NCI-H146 treated with DMSO at 0.1 percent for 48 hours (cell line): ENCODE measurements at regions not wholly inside any gene's neighbourhood (a gene's known extent, or its start where the extent isn't known, plus 50 kb on each side); places are given as distances from the start of the nearest gene placed in this dataset.

Experiments used
- DNase-seq: peaks from one replicate; lab custom pipeline; 2025; ENCODE audit not compliant: unreplicated experiment; lab: John Stamatoyannopoulos, UW

DNA sequence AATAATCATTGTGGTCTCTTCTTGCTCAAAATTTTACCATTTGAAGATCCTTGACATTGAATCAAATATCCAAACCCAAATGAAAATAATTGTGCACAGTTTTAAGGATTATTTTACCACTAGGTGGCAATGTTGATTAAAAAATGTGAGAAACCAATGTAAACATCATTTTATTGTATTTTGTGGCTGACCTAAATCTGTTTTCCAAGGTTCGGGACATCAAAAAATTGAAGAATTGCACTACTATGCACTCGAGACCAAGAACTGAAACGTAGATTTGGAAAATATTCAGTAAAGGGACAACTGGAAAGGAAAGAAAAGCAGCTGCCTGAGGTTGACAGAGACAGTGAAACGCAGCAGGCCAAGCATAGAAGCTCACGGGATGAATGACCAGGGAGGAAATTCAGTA lies 259.3 kb downstream of the SNX13 start:
- no peak for DNase-seq

DNA sequence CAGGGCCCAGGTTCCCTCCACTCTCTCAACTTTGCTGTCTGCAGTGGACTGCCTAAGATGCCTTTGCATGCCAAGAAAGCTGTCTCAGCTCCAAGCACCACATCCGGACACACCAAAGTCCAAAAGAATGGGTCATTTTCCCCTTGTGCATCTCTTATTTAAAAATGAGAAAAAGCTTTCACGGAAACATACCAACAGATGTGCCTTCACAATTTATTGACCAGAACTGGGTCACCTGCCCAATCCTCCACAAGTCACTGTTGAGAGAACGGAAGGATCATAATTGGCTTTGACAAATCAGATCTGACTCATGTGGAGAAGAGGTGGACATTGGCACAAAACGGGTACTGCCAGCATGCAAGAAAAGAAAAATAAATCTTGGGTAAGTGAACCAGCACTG lies 258.3 kb downstream of the SNX13 start:
- DNase-seq = no peak

DNA sequence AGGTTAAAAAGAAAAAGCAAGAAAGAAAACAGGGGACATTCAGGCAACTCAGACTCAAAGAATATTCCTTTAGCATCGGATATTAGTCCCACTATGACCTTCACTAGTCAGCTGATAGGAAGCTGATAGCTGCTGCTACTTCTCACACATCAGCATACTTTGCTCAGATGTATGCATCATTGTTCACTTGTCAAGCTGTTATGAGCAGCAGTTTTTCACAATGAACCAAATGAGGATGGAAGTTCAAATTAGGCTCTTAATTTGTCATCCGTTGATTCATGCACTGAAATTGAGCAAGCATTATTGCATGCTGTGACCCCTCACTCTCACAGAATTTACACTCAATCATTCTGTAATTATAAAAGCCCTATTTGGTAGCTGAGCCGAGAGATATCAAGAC lies 257.7 kb downstream of the SNX13 start:
- DNase-seq = peak; percentile 8

DNA sequence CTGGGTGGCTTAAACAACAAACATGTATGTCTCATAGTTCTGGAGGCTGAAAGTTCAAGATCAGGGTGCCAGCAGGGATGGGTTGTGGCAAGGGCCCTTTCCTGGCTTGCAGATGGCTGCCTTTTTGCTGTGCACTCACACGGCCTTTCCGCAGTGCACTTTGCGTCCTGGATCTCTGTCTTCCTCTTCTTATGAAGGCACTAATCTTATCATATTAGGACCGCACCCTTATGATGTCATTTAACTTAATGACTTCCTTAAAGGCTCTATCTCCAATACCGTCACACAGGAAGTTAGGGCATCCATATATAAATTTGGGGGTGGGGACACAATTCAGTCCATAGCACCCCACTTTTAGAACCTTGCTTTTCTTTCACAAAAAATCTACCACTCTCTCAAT lies 255.2 kb downstream of the SNX13 start:
- DNase-seq = no peak

DNA sequence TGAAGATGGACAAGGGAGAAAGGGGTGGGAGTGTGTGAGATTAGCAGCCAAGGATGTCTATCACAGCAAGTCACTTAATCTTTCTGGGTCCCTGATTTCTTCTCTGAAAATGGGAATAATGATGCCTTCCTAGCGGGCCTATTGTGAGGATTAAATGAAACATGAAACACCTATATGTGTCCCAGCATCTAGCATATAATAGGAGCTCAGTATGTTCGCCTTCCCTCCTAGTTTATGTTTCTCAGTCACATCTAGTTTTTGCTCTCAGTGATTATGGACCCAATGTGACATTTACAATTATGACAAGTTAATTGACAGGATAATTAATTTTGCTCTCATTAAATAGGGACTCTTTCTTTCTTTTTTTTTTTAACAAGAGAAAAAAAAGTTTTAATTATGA lies 252.9 kb downstream of the SNX13 start:
- no peak for DNase-seq

DNA sequence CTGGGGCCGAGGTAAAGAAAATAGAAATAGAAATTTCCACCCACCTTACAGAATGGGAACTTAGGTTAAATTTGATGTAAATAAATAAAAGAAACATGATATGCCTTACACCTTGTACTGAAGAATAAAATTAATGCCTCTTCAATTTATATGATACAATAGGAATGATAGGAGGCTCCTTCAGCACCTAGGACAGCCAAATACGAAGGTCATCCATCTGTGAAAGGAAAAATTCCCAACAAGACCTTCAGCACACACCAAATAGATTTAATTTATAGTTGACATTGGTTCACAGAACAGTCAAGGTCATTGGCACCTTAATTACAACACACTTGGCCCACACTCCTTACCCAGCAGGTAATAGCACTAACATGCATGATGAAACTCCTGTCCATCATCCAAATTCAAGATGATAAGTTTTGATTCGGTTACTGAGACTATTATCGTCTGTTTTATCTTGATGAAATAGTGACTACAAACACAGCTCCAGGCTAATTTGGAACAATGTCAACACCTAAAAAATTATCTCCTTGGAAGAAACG lies 250.9 kb downstream of the SNX13 start:
- no peak for DNase-seq

DNA sequence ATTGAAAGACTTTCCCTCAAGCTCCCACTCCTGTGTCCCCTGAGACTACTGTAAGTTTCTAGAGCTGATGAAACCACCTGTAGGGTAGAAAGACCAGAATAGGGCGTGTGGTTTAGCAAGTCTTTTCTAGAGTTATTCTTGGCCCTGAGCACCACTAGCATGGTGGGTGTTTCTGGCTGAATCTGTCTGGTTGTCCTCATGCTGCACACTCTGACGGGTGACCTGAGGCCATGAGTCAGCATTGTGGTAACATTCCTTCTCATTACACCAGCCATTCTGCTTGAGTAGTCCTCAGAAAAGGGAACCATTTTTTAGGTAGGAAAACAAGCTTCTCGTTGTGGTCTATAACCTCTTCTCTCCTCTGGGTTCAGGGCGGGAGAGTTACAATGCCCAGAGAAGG lies 250.3 kb downstream of the SNX13 start:
- no peak for DNase-seq

DNA sequence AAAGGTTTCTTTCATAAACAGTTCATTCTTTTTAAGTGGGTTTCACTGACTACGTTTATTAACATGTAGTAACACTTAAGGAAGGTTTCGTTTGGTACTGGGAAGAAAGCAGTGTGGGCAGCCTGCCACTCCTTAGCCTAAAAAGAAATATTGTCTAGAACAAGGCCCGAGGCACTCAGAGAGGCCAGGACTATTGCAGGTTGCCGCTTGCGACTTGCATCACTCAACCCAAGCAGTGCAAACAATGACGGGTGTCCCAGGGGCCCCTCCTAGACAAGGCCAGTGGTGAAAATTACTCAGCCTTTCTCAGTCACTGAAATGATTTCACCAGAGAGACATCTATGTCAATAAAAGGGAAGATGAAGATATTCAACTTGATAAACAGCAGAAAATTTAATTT lies 243.9 kb downstream of the SNX13 start:
- DNase-seq = no peak

DNA sequence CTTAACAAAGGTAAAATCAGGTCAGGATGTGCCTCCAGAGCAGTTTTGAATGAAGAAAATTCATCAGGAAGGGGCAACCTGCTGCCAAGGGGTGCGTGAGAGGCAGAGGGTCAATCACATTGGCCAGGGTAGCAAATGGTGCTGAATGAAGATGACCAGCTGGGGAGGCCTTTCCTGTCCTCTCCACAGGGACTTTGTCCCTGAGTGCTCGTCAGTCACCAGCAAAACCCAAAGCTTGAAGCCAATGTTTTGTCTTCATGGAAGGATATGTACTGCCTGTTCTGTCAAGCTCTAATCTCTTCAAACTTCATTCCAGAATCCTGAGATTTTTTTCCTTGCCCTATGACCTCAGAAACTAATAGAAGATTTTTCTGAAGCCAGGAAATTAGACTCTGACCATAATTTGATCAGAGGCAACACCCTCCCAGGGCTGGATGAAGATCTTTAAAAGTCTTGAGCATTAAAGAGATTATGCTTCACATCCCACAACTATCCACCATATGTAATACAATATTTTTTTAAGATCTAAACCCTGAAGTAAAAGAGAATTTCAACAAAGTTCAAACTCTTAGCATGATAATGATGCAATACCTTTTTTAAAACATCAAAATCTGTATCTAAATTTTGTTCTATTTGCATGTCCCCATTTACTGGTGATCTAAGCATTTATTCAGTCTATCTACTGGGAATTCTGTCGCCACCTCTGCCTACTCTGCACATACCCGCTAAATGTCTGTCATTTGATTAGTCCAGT lies 243.0 kb downstream of the SNX13 start:
- DNase-seq = no peak

DNA sequence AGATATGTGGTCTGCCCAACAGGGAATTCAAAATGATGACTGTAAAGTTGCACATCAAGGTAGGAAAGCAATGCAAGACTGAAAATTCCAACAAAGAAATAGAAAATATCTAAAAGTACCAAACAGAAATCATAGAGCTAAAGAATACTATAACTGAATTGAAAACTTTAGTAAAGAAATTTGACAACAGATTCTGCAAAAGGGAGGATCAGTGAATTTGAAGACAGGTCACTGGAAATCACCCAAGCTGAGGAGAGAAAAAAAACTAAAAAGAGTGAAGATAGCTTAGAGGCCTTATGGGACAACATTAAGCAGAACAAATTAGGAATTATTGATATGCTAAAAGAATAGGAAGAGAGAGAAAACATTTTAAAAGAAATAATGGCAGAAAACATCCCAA lies 240.6 kb downstream of the SNX13 start:
- no peak for DNase-seq

DNA sequence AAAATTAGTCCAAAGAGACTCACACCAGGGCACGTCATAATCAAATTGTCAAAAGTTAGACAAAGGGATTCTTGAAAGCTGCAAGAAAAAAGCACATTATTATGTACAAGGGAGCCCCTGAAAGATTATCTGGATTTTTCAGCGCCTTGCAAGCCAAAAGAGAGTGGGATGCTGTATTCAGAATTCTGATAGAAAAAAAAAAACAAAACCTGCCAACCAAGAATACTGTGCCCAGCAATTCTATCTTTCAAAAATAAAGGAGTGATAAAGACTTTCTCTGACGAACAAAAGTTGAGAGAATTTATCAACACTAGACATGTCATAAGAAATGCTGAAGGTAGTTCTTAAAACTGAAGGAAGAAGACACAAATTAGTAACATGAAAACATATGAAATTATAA lies 240.2 kb downstream of the SNX13 start:
- no peak for DNase-seq

DNA sequence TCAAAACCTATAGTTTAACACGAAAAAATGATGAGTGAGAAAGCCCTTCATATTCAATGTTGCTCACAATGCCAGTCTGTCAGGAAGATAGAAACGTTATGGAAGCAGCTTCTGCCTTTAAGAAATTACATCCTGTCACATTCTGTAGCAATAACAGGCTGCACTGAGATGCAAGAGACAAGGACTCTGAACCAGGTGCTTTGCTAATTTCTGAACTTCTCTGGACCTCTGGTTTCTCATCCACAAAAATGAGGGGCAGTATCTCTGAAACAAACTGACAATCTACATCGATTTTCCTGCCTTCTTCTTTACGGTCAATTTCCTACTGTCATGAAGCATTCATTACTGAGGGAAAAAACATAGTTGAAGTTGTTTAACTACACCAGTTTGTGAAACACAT lies 234.0 kb downstream of the SNX13 start:
- DNase-seq = no peak

DNA sequence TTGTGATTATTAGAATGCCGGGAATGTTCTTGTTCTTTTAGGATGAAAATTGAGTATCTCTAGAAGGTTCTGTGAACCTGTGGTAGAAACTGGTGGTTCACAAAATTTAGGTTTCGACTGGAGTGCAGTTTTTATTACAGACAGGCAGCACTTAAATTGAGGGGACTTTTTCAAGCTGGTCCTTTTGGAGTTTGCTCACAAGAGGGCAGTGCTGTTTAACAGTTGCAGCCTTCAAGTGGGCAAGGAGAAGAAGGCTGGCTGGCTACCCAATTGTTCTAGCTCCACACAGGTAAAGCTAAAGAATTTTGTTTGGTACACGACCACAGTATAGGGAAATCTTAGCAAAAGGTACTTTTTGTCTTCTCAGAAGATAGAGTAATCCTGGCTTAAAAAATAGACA lies 233.6 kb downstream of the SNX13 start:
- DNase-seq = peak; percentile 69

DNA sequence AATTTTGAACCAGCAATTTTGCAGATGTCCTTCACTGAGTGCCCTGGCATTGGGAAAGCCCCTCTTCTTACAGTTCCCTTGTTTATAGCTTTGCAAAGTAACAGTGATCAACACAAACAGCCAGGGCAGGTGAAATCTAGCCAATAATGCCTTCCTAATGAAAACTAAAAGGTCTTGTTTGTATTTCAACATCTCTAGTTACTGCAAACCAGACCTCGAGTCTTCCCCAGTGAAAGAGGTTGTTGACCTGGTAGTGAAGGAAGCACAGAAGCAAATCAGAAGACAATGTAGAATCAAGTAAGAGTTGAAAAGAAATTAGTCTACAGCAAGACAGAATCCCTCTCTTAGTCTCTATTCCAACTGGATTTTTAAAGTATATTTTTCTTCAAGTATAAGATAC lies 231.2 kb downstream of the SNX13 start:
- no peak for DNase-seq

DNA sequence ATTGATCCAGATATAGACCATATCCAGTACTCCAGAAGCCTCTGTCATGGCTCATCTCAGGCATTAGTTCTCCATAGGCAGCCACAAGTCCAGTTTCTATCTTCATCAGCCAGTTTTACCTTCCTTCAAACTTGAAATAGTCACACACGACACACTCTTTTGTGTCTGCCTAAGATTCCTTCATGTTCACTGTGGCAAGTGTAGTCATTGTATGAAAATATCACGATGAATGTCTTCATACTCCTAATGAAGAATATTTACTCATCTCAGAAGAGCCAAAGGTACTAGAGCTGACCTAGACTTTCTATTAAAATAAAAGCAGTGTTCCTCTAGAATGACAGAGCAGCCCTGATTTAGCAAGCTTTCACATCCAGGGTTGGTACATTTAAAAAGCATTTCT lies 230.7 kb downstream of the SNX13 start:
- DNase-seq = no peak

DNA sequence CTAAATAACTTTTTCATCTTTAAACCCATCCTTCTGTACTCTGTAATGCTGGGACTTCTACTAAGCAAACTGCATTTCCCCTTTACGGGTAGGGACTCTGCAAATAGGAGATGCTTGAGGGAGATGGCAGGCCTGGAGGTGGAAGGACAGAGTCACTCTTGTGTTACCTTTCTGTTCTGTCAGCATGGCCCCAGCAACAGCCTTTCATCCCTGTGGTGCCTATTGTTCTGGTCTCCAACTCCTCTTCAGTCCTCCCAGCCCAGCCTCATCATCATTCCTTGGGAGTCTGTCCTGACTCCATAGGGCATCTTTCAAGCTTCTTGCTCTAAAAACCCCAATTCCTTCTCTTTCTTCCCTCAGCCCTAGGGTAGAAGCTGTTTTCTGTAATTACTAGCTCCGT lies 230.0 kb downstream of the SNX13 start:
- no peak for DNase-seq

DNA sequence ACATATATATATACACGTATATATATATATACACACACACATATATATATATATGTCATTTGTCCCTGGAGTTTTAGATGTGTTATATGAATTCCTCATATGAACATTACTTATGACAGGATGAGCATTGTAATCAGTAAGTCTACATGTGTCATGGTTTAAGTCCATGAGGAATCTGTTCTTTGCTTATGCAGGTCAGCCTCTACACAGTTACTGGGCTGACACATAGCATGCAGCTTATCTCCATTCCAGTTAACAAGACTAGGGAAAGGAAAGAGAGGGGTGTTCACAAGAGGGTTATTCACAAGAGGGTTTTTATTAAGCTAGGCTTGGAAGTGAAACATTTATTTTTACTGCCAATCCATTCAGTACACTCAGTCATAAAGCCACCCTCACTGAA lies 226.7 kb downstream of the SNX13 start:
- DNase-seq = no peak

DNA sequence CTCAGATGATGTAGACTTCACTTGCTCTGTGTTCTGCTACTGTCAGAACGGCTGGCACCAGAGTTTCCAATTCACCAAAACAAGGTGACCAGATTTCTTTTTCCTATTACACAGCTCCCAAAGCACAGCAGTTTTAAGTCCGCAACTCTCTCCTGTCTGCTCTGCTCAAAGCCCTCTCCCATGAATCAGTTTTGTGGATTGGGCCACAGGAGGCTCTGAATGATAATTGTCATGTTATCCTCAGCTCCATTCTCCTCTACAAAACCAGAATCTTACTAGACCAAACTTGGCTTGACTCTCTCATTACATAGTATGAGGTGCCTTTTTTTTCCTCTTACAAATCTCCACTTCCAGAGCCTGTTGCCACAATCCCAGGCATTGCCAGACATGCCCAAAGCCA lies 223.5 kb downstream of the SNX13 start:
- no peak for DNase-seq

DNA sequence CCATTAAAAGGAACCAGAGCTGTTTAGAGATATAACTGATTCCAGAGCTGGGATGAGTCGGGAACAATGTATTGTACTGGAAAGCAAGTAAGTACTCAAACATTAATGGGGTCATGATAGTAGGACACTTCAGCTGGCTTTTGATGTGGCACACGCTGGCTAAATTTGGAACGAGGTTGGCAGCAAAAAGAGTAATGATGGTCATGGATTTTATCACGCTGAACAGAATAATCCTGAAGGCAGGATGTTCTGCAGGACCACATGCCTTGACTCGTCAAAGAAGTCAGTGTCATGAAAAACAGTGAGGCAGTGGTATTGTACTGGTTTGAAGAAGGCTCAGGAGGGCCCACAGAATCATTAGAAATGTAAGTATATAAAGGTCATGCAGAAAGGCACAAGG lies 220.3 kb downstream of the SNX13 start:
- no peak for DNase-seq

DNA sequence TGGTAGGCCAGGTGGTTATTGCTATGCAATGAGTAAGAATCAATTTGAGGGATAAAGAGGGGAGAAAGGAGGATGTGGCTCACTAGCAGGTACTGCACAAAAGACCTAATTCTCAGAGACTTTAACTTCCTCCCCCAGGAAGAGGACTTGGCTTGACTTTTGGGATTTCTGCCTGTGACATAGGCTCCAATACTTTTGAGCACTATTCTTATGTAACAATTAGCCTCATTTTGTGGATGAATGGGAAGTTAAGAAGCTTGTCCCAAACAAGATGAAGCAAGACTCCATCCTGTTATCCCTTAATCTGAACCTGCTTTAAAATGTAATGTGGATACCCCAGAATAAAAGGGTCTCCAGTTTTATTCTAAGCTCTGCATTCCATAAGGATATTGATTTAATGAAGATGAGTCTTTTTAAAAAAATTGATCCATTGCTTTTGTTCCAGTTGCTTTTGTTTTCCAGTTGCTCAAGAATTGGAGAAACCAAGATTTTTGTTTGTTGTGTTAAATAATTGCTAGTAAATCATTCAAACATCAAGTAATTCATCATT lies 218.5 kb downstream of the SNX13 start:
- DNase-seq = no peak

DNA sequence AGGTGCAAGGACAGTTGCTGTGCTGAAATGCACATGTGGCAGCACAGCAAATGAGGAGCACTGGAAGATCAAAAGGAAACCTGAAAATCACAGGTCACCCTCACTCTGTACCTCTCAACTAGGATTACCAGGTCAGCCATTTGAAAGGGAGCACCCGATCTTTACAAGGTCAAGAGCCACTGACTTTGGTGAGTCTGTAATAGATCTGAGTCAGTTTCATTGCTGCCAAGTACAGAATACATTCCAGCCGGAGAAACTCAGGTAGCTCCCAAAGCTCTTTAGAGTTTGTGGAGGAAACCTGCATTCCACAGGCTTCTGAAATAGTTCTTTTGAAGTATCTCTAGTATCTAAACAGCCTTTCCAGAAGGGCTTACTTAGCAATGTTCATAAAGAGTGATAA lies 217.5 kb downstream of the SNX13 start:
- no peak for DNase-seq

DNA sequence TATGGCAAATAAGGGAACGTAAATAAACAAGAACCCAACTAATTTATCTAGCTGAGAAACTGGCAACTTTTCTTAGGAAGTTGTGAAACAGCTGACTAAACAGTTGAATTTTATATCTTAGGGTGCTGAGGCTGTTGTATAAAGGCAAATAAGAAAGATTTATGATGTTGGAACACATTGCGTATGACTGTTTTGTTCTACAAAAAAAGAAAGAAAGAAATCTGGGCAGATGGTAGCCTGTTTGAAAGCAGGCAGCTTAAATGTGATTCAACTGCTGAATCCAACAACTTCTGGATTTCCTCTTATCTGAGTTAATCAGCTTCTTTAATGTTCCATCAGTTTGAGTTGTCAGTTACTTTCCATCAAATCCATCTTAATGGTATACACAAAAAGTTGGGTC lies 214.5 kb downstream of the SNX13 start:
- no peak for DNase-seq

DNA sequence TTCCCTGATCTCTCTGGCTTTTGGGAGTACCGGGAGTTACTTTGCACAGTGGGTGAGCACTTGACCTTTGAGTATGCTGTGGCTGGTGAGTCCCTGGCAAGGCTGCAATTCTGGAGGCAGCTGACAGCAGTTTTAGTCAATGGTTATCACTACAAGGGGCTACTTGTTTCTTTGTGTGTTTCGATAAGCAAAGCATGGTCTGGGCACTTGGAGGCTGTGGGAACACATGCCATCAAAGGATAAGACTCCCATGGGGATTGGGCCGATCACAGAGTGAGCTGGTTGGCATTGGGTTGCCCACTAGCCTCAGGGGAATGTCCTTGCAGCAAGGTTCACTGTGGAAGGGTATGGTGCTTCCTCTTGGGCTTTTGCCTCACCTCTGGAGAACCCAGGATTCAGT lies 208.2 kb downstream of the SNX13 start:
- no peak for DNase-seq
